NCI-H345 treated with DMSO at 0.1 percent for 48 hours (cell line): ENCODE measurements at regions not wholly inside any gene's neighbourhood (a gene's known extent, or its start where the extent isn't known, plus 50 kb on each side); places are given as distances from the start of the nearest gene placed in this dataset.
"Not testable (repeated sequence)": the region's sequence is repeated elsewhere in the genome, so short reads cannot be mapped to it uniquely, and the experiment has no call there.

Experiments used
- DNase-seq: peaks from one replicate; lab custom pipeline; 2025; ENCODE audit not compliant: unreplicated experiment; lab: John Stamatoyannopoulos, UW

GRCh38 chr13:68987585-68987984, 1120.0 kb upstream of the ATXN8OS start:
- no peak for DNase-seq

- DNase-seq = no peak
Measured at GRCh38 chr13:68984688-68985319, 1122.8 kb upstream of the ATXN8OS start.

GRCh38 chr13:68982961-68983619, 1124.5 kb upstream of the ATXN8OS start:
- DNase-seq = no peak

DNA sequence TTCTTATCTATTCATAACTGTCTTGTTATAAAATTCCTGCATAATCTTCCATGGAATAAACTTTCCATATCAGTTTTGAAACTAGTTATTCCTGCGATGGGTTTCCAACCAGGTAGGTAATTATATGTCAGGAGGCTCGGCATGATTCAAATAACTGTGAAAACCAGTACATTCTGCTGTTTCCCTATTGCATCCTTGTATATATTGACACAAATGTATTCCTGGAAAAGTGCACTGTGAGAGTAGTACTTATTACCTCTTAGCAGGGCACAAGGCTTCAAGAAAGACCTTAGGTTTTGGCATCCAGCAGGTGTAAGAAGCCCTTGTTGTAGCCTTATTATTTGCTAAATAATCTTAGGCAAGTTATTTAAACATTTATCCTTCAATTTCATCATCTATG, 1131.3 kb upstream of the ATXN8OS start:
- no peak for DNase-seq

GRCh38 chr13:68970532-68970931, 1137.1 kb upstream of the ATXN8OS start:
- DNase-seq = no peak

DNA sequence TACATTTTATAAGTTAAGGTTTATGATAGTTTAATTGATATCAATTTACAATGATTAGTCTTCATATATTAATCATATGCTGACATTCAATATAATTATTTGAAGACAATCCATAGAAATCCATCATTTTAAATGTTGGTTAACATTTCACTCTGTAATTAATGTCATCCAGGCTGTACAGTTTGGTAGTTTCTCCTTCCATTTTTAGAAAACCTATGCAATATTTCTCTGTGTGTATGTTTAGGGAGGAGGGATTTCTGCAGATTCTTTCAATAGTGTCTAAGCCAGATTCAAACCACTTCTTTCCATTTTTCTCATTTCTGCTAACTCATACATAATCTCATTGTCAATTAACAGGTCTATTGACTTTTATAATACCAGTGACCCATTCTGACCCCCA, 1159.0 kb upstream of the ATXN8OS start:
- DNase-seq = no peak

GRCh38 chr13:68944272-68944671, 1163.4 kb upstream of the ATXN8OS start:
- no peak for DNase-seq

- no peak for DNase-seq
Measured at GRCh38 chr13:68940049-68940448, 1167.6 kb upstream of the ATXN8OS start.

DNA sequence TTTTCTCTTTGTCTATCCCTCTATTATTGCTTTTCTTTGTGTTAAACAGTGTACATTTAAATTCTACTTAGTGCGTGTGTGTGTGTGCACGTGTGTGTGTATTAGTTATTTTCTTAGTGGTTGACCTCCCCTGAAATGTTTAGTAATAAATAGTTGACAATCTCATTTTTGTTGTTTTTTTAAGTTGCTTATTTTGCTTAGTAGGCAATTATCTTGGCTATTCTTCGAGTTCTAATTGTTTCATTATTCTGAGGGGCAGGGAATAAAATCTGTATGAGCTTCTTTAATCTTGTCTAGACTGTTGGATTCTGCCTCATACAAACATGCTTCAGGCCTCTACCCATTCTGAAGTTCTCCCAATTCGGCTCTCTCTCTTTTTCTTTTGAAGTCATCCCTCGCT, 1169.0 kb upstream of the ATXN8OS start:
- DNase-seq = no peak

GRCh38 chr13:68929075-68929745, 1178.4 kb upstream of the ATXN8OS start:
- no peak for DNase-seq

DNA sequence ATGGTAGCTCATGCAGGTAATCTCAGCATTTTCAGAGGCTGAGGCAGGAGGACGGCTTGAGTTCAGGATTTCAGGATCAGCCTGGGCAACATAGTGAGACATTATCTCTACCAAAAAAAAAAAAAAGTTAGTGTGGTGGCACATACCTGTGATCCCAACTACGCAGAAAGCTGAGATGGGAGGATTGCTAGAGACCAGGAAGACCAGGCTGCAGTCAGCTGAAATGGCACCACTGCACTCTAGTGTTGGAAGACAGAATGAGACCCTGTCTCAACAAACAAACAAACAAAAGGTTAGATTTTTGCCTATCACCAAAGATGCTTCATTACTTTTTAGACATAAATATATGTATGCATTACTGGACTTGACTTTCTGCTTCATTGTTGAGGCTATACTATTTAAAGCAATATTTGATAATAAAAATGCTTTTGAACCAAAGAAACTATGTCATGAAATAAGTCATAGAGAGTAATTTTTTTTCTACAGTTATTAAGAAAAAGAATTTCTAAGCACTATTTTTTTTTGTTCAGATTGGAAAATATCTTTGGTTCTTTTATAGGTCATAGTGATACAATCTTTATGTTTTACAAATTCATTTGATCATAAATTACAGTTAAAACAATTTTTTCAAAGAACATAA, 1180.1 kb upstream of the ATXN8OS start:
- DNase-seq = peak; percentile 24

GRCh38 chr13:68923995-68924394, 1183.6 kb upstream of the ATXN8OS start:
- no peak for DNase-seq

GRCh38 chr13:68908879-68909278, 1198.7 kb upstream of the ATXN8OS start:
- DNase-seq = no peak

DNA sequence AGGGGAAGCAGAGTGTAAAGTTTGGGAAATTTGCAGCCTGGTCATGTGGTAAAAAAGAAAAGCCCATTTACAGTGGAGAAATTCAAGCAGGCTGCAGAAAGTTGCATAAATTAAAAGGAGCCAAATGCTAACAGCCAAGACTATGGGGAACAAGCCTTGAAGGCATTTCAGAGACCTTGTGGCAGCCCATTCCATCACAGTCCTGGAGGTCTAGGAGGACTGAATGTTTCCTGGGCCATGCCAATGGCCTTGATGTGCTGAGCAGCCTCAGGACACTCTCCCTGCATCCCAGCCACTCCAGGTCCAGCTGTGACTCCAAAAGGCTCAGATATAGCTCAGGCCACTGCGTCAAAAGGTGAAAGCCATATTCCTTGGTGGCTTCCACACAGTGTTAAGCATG, 1202.4 kb upstream of the ATXN8OS start:
- DNase-seq = no peak

DNA sequence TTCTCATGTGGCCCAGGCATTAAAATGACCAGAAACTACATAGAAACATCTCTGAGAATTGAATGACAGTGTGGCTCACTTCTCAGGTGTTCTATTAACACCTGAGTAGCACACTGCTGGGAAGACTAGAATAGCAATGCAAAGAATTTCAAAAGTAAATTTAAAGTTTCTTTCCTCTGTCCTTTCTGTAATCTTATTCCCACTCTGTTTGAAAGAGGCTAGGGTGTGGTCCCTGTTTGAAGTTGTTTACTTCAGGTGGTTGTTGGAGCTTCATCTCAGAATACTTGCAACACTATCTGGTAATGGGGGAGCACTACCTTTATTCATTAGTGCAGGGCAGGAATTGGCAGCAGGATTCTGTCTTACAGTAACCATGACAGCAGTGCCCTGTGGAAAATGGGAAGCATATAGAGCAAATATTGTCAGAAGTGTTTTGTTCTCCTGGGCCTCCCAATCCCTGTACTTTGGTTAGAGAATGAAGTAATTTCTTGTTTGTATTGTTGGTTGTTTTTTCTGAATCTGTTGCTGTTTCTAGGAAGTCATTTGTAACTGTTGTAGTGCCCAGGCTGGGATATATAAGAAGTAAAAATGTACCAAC, 1210.2 kb upstream of the ATXN8OS start:
- no peak for DNase-seq

- DNase-seq = no peak
Measured at GRCh38 chr13:68895696-68896095, 1211.9 kb upstream of the ATXN8OS start.

GRCh38 chr13:68893721-68894120, 1213.9 kb upstream of the ATXN8OS start:
- DNase-seq = not testable (repeated sequence)

DNA sequence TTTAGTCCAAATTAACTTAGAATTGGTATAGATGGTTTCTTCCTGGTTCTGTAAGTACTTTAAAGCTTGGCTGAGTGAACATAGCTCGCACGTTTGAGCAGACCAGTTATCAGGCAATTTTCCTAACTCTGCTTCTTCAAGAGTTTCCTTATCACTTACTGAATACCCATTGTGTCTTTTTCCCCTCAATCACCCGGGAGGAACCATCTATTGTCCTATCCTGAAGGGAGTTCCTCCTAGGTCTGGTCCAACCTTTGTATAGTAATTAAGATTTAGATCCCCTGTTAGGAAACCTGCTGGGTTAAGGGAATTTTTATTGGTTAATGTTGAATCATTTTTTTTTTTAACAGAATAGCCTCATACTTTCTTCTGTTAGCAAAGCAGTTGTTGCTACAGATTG, 1215.0 kb upstream of the ATXN8OS start:
- DNase-seq = not testable (repeated sequence)

GRCh38 chr13:68890101-68890500, 1217.5 kb upstream of the ATXN8OS start:
- not testable (repeated sequence) for DNase-seq

DNA sequence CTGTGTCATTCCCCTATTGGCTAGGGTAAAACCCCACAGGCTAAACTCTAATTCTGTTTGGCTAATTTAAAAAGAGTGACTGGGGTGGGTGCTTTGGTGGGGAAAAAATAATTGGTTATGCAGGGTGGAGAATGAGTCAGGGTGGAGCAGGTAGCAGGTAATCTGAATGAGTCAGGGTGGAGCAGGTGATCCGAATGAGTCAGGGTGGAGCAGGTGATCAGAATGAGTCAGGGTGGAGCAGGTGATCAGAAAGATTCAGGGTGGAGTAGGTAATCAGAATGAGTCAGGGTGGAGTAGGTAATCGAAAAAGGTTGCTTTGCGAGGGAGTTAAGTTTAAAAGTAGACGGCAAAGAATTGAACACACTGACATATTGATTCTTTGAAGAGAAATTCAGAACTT, 1218.8 kb upstream of the ATXN8OS start:
- DNase-seq = no peak

GRCh38 chr13:68872338-68872737, 1235.3 kb upstream of the ATXN8OS start:
- no peak for DNase-seq

GRCh38 chr13:68851026-68851425, 1256.6 kb upstream of the ATXN8OS start:
- no peak for DNase-seq
